ENCODE measurements at regions not wholly inside any gene's neighbourhood (a gene's known extent, or its start where the extent isn't known, plus 50 kb on each side); places are given as distances from the start of the nearest gene placed in this dataset.

GRCh38 chr18:24545651-24546050 is 85.2 kb downstream of the HRH4 start:
- TF ChIP-seq SNAI2 (CRISPR knock-in tag; IDR thresholded peaks at IDR 0.05), result no peak
- no peak for ATAC-seq

- ATAC-seq, result no peak
- TF ChIP-seq CSRNP3 (CRISPR knock-in tag; IDR thresholded peaks at IDR 0.05) (no peak), ISL1 (CRISPR knock-in tag; IDR thresholded peaks at IDR 0.05) (no peak), BACH2 (CRISPR knock-in tag; IDR thresholded peaks at IDR 0.05; ENCODE audit: borderline replicate concordance) (no peak), PATZ1 (CRISPR knock-in tag; IDR thresholded peaks at IDR 0.05; ENCODE audit: borderline replicate concordance) (no peak), TSHZ2 (CRISPR knock-in tag; IDR thresholded peaks at IDR 0.05) (no peak), ARNTL (CRISPR knock-in tag; IDR thresholded peaks at IDR 0.05; ENCODE audit: borderline replicate concordance, low read depth) (no peak), OSR1 (CRISPR knock-in tag; IDR thresholded peaks at IDR 0.05) (no peak), ZC3H10 (CRISPR knock-in tag; IDR thresholded peaks at IDR 0.05) (no peak), TOX (CRISPR knock-in tag; IDR thresholded peaks at IDR 0.05; ENCODE audit: borderline replicate concordance) (no peak), ZFP30 (CRISPR knock-in tag; IDR thresholded peaks at IDR 0.05) (no peak), POU6F1 (CRISPR knock-in tag; IDR thresholded peaks at IDR 0.05; ENCODE audit: borderline replicate concordance, low read depth) (no peak), PPARA (CRISPR knock-in tag; IDR thresholded peaks at IDR 0.05; ENCODE audit: borderline replicate concordance) (no peak), SNAI2 (CRISPR knock-in tag; IDR thresholded peaks at IDR 0.05) (no peak), ZNF565 (CRISPR knock-in tag; conservative IDR thresholded peaks at IDR 0.05; ENCODE audit: low read depth) (no peak), CSDC2 (CRISPR knock-in tag; IDR thresholded peaks at IDR 0.05) (no peak)
Measured at GRCh38 chr18:24546307-24546706, 85.9 kb downstream of the HRH4 start.

GRCh38 chr18:24548583-24548982 is 88.1 kb downstream of the HRH4 start:
- TF ChIP-seq RARB (CRISPR knock-in tag; IDR thresholded peaks at IDR 0.05) (no peak), CREB5 (CRISPR knock-in tag; IDR thresholded peaks at IDR 0.05; ENCODE audit: low read depth) (no peak), ZNF8 (CRISPR knock-in tag; IDR thresholded peaks at IDR 0.05) (no peak), TCF4 (CRISPR knock-in tag; IDR thresholded peaks at IDR 0.05; ENCODE audit: borderline replicate concordance) (no peak), ARNTL (CRISPR knock-in tag; IDR thresholded peaks at IDR 0.05; ENCODE audit: borderline replicate concordance, low read depth) (no peak), CSDC2 (CRISPR knock-in tag; IDR thresholded peaks at IDR 0.05) (no peak), PATZ1 (CRISPR knock-in tag; IDR thresholded peaks at IDR 0.05; ENCODE audit: borderline replicate concordance) (no peak), ESRRG (CRISPR knock-in tag; IDR thresholded peaks at IDR 0.05) (no peak), ISL1 (CRISPR knock-in tag; IDR thresholded peaks at IDR 0.05) (no peak), CSRNP3 (CRISPR knock-in tag; IDR thresholded peaks at IDR 0.05) (no peak), POU6F1 (CRISPR knock-in tag; IDR thresholded peaks at IDR 0.05; ENCODE audit: borderline replicate concordance, low read depth) (no peak)
- no peak for ATAC-seq

All from SK-N-SH treated with all-trans-retinoic acid at 6 μM for 48 hours (cell line).